Spleen (tissue), 11 donors: ENCODE measurements at regions not wholly inside any gene's neighbourhood (a gene's known extent, or its start where the extent isn't known, plus 50 kb on each side); places are given as distances from the start of the nearest gene placed in this dataset.

ENCODE experiments used
- DNase-seq: peaks from one replicate; pipeline ENCODE4 v3.0.0-alpha.2; 2020
- H3K27ac ChIP-seq, 8 donors: fragments of 200-600 bp; sonication (generic) in 7 of 8; 1 replicate in 4 of 8; 2 replicates in 4 of 8; pipeline versions ENCODE4 v1.5.0 to v1.8.0; 2016 to 2021; ENCODE audit warnings: inconsistent platforms in 4 of 8, mild to moderate bottlenecking in 4 of 8, moderate library complexity in 1 of 8
- H3K27me3 ChIP-seq, 7 donors: fragments of 200-600 bp; sonication (generic) in 6 of 7; replicated peaks in 1 of 7; 1 replicate in 4 of 7; 2 replicates in 3 of 7; pipeline versions ENCODE4 v1.5.0 to v1.8.0; 2016 to 2021; ENCODE audit warnings: inconsistent platforms in 3 of 7, mild to moderate bottlenecking in 1 of 7
- H3K36me3 ChIP-seq, 6 donors: fragments of 200-600 bp; sonication (generic) in 5 of 6; 1 replicate in 4 of 6; 2 replicates in 2 of 6; pipeline versions ENCODE4 v1.5.0 to v1.8.0; 2016 to 2021; ENCODE audit warnings: inconsistent platforms in 2 of 6
- H3K4me1 ChIP-seq, 6 donors: fragments of 200-600 bp; sonication (generic) in 5 of 6; 1 replicate in 3 of 6; 2 replicates in 3 of 6; pipeline versions ENCODE4 v1.5.0 to v1.8.0; 2016 to 2021; ENCODE audit warnings: inconsistent platforms in 3 of 6
- H3K4me3 ChIP-seq, 8 donors: fragments of 200-600 bp; sonication (generic) in 7 of 8; 1 replicate in 4 of 8; 2 replicates in 4 of 8; pipeline versions ENCODE4 v1.5.0 to v1.8.0; 2016 to 2021; ENCODE audit warnings: inconsistent platforms in 4 of 8, mild to moderate bottlenecking in 4 of 8, moderate library complexity in 2 of 8
- H3K9me3 ChIP-seq, 8 donors: fragments of 200-600 bp; sonication (generic) in 7 of 8; 1 replicate in 4 of 8; 2 replicates in 4 of 8; pipeline versions ENCODE4 v1.5.0 to v1.8.0; 2016 to 2021; ENCODE audit warnings: inconsistent platforms in 4 of 8
- POLR2A ChIP-seq, 3 donors: fragments of 450-650 bp; IDR thresholded peaks; one replicate each; pipeline ENCODE4 v1.5.1; 2017; ENCODE audit warnings: antibody characterized with exemption in 3 of 3, mild to moderate bottlenecking in 1 of 3
- POLR2AphosphoS5 ChIP-seq, 3 donors: sonication (generic); formaldehyde crosslinking; IDR thresholded peaks; one replicate each; pipeline ENCODE4 v1.5.1; 2017; ENCODE audit warnings: antibody characterized with exemption in 3 of 3
- whole genome bisulfite sequencing, 5 donors: extraction: QIAGEN DNeasy Blood & Tissue Kit in 3 of 5; methylation state at CpG; one replicate each; pipeline versions ENCODE4 v1.1.5 to v1.1.7; 2013 to 2018; 5-methylcytosine and 5-hydroxymethylcytosine counted together
- intact Hi-C: fragments of 100-400 bp; cut with DNase I; formaldehyde crosslinking; loops from one replicate; pipeline ENCODE4 v1.15.0; 2023; ENCODE audit warnings: low total_unique reads
- TF ChIP-seq, protein P1 (sequence below), 11 experiments: fragments of 200-600 bp in 7 of 11; fragments of 450-650 bp in 4 of 11; sonication (generic) in 4 of 11; IDR thresholded peaks in 8 of 11; conservative IDR thresholded peaks in 3 of 11; 1 replicate in 7 of 11; 2 replicates in 4 of 11; pipeline versions ENCODE4 v1.4.0 to v1.8.0; 2016 to 2021; ENCODE audit warnings: antibody characterized with exemption in 11 of 11, inconsistent platforms in 4 of 11, mild to moderate bottlenecking in 1 of 11
- donor health status: healthy with polysubstance abuse.
- donor health status: DM: no; HTN: no; CAD: no; lungs with moderate emphysema.
- donor health status: DM: no; HTN: no; CAD: no.
- donor health status: Bipolar disorder and iron deficiency.
- donor health status: healthy.
- donor health status: DM: no; HTN: no; CAD: no.
- donor health status: DM: yes; HTN: yes; CAD: no.

DNA sequence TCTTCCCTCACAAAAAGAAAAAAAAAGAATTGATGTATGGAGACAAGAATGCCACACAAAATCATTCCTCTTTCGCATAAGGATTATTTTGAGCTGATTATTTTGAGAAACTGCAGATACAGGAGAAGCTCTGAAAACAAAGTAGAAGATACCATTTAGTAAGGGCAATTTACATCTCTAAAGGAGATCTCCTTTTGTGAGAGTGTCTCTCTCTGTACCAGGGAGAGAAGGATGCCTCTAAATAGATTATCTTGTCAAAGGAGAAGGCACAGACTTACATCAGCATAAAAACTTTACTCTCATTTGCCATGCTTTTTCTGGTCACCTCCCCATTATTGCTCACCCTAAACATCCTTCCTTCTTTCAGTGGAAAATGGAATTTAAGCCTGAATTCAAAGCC, 747.9 kb upstream of the COBL start:
- no peaks in the 10 kb centered on the region for H3K36me3 ChIP-seq
- WGBS, 5 donors: 70 to 86% (median 77%) methylated on average over 1 of the region's 1 CpG
- intact Hi-C loops: no loop called here
- no peak overlapping the region for H3K27ac ChIP-seq
- no peaks in the 10 kb centered on the region for H3K27me3 ChIP-seq
- DNase-seq: no peak
- H3K4me1 ChIP-seq: no peaks in the 10 kb centered on the region
- no peak overlapping the region for H3K4me3 ChIP-seq
- TF ChIP-seq, protein P1, sequence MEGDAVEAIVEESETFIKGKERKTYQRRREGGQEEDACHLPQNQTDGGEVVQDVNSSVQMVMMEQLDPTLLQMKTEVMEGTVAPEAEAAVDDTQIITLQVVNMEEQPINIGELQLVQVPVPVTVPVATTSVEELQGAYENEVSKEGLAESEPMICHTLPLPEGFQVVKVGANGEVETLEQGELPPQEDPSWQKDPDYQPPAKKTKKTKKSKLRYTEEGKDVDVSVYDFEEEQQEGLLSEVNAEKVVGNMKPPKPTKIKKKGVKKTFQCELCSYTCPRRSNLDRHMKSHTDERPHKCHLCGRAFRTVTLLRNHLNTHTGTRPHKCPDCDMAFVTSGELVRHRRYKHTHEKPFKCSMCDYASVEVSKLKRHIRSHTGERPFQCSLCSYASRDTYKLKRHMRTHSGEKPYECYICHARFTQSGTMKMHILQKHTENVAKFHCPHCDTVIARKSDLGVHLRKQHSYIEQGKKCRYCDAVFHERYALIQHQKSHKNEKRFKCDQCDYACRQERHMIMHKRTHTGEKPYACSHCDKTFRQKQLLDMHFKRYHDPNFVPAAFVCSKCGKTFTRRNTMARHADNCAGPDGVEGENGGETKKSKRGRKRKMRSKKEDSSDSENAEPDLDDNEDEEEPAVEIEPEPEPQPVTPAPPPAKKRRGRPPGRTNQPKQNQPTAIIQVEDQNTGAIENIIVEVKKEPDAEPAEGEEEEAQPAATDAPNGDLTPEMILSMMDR (IDR thresholded peaks at IDR 0.05 in 8 of 11, conservative IDR thresholded peaks at IDR 0.05 in 3 of 11): no peak
- peaks cover 0 to 4% (median 0%) of the 10 kb centered on the region in 8 donors for H3K9me3 ChIP-seq

DNA sequence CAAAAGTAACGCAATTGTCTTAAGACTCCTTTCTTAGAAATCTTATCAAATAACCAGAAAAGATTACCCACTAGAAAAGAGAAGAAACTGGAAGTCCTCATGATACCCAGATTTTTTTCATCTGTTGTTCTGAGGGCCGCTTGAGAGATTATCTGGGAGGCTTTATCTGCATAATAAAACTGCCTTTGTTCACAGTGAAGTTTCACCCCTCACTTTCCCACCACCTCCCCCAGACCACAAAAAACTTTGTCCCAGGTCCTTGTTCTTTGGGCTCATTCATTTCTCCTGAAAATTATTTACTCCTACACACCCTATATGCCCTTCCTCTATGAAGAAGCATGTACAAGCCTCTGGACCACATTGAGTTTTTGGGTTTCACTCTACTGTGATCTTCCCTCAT, 745.1 kb upstream of the COBL start:
- Histone ChIP-seq H3K27me3 (no peaks in the 10 kb centered on the region), H3K9me3 (peaks cover 0 to 7% (median 0%) of the 10 kb centered on the region in 8 donors), H3K4me3 (no peak overlapping the region), H3K4me1 (no peaks in the 10 kb centered on the region), H3K36me3 (no peaks in the 10 kb centered on the region), H3K27ac (no peak overlapping the region)
- DNase-seq: no peak
- intact Hi-C loops: no loop called here
- no peak for TF ChIP-seq POLR2A (IDR thresholded peaks at IDR 0.05)
- TF ChIP-seq, protein P1 (IDR thresholded peaks at IDR 0.05 in 8 of 11, conservative IDR thresholded peaks at IDR 0.05 in 3 of 11): no peak
- no peak for TF ChIP-seq POLR2AphosphoS5 (IDR thresholded peaks at IDR 0.05)
- WGBS, 5 donors: 74 to 83% (median 75%) methylated on average over 2 of the region's 2 CpGs

DNA sequence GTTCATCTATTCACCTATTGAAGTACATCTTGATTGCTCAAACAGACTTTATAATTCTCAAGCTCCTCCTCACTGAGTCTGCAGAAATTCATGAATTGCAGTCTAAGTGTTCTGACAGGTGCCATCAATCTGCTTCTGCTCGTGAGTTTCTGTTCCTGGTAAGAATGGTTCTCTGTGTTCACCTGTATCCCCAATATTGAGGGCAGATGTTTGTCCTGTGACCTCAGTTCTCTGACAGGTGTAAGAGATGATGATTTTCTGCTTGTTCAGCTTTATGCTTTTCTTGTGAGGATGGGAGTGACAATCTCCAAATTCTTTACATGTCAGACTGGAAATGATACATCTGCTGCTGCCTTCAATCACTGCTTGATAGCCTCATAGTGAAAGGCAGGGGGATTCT, 736.9 kb upstream of the COBL start:
- H3K27me3 ChIP-seq: no peaks in the 10 kb centered on the region
- H3K27ac ChIP-seq: no peak overlapping the region
- H3K36me3 ChIP-seq: no peaks in the 10 kb centered on the region
- DNase-seq: no peak
- H3K4me3 ChIP-seq: no peak overlapping the region
- intact Hi-C loops: no loop called here
- WGBS, 5 donors: 0 to 41% (median 22%) methylated on average over 1 of the region's 1 CpG
- TF ChIP-seq POLR2A (IDR thresholded peaks at IDR 0.05): no peak
- TF ChIP-seq, protein P1 (IDR thresholded peaks at IDR 0.05 in 8 of 11, conservative IDR thresholded peaks at IDR 0.05 in 3 of 11): no peak
- TF ChIP-seq POLR2AphosphoS5 (IDR thresholded peaks at IDR 0.05): no peak
- H3K4me1 ChIP-seq: no peaks in the 10 kb centered on the region
- peaks cover 0 to 19% (median 0%) of the 10 kb centered on the region in 8 donors for H3K9me3 ChIP-seq

DNA sequence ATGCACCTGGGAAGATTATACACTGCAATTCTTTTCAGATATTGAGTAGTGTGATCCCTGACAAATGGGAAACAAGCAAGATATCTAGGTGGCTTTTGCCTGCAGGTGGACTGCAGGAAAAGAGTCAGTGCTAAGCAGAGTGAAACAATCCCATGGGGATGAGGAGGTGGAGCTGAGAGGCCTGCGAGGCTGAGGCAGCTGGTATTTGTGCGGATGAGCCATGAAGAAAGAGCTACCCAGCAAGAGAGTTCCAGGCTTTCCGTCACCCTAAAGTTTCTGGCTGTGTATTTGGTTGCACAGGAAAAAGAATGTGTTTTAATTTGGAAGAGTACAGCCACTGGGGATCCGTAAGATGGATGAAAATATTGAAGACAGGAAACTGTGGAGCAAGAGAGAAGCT, 714.1 kb upstream of the COBL start:
- peaks cover 0 to 21% (median 0%) of the 10 kb centered on the region in 8 donors for H3K9me3 ChIP-seq
- no peak overlapping the region for H3K27ac ChIP-seq
- H3K36me3 ChIP-seq: no peaks in the 10 kb centered on the region
- intact Hi-C loops: no loop called here
- no peaks in the 10 kb centered on the region for H3K4me1 ChIP-seq
- WGBS, 5 donors: 57 to 77% (median 70%) methylated on average over 4 of the region's 4 CpGs
- H3K27me3 ChIP-seq: no peaks in the 10 kb centered on the region
- DNase-seq: no peak
- TF ChIP-seq, protein P1 (IDR thresholded peaks at IDR 0.05 in 8 of 11, conservative IDR thresholded peaks at IDR 0.05 in 3 of 11): no peak
- TF ChIP-seq POLR2A (IDR thresholded peaks at IDR 0.05) (no peak), POLR2AphosphoS5 (IDR thresholded peaks at IDR 0.05) (no peak)
- no peak overlapping the region for H3K4me3 ChIP-seq
